AG04450 (cell line): ENCODE measurements at regions not wholly inside any gene's neighbourhood (a gene's known extent, or its start where the extent isn't known, plus 50 kb on each side); places are given as distances from the start of the nearest gene placed in this dataset.

Experiments used
- CTCF ChIA-PET: fragments of 300-600, 350-600 bp; formaldehyde crosslinking; extraction: SDS; loops from one replicate; lab custom pipeline; 2022; ENCODE audit warnings: antibody characterized with exemption, inconsistent platforms; lab: Charles Lee
- POLR2A ChIA-PET: fragments of 350-600 bp; formaldehyde crosslinking; extraction: SDS; loops from one replicate; lab custom pipeline; 2021; ENCODE audit warnings: antibody characterized with exemption, inconsistent platforms; lab: Yijun Ruan, JAX
- DNase-seq: peaks from one replicate; pipeline ENCODE4 v3.0.0-alpha.2; 2011; ENCODE audit warnings: low read depth, low spot score
- H3K27ac ChIP-seq: one replicate; pipeline ENCODE4 v1.5.1; 2012; ENCODE audit warnings: low read depth, low read length, control low read depth
- H3K27me3 ChIP-seq: one replicate; pipeline ENCODE4 v1.6.0; 2012; ENCODE audit warnings: low read length; ENCODE audit not compliant: control insufficient read depth, insufficient read depth
- H3K4me3 ChIP-seq: 2 replicates; pipeline ENCODE4 v1.5.1; 2011; ENCODE audit warnings: mild to moderate bottlenecking, low read depth, low read length, control low read depth
- H3K9me3 ChIP-seq: 2 replicates; pipeline ENCODE4 v1.5.1; 2012; ENCODE audit warnings: low read length; ENCODE audit not compliant: control insufficient read depth, insufficient read depth
- CTCF ChIP-seq: IDR thresholded peaks from 2 replicates; pipeline ENCODE4 v1.5.1; 2011; ENCODE audit warnings: low read depth, low read length, control low read depth, inconsistent platforms

- Histone ChIP-seq H3K4me3 (no peak overlapping the region), H3K9me3 (no peaks in the 10 kb centered on the region), H3K27me3 (no peaks in the 10 kb centered on the region), H3K27ac (no peak overlapping the region)
- DNase-seq, result no peak
- ChIA-PET CTCF (no interaction called here), POLR2A (no interaction called here)
- no peak for TF ChIP-seq CTCF
Observed at GRCh38 chr5:99314721-99315120, 385.9 kb upstream of the CHD1 start.

DNA sequence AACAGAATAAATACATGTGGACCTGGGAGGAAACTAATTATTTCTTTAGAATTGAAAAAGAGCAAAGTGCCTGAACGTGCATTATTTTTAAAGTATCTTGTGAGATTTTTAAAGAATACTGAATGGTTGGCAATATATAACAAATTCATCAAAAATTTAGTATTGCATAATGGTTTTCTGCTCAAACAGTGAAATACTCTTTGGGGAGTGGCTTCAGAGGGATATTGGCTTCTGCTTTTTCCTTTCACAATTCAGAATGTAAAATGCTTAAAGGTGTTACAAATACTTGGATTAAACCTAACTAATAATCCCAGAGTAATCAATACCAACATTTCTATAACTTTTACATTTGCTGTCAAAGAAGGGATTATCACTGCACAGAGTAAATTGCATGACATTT is 379.3 kb upstream of the CHD1 start:
- Histone ChIP-seq H3K27ac (no peak overlapping the region), H3K9me3 (no peaks in the 10 kb centered on the region), H3K4me3 (no peak overlapping the region), H3K27me3 (no peaks in the 10 kb centered on the region)
- DNase-seq, result no peak
- CTCF ChIA-PET, result no interaction called here
- TF ChIP-seq CTCF, result no peak
- POLR2A ChIA-PET, result no interaction called here

- Histone ChIP-seq H3K27ac (no peak overlapping the region), H3K9me3 (no peaks in the 10 kb centered on the region), H3K27me3 (no peaks in the 10 kb centered on the region), H3K4me3 (no peak overlapping the region)
- ChIA-PET CTCF (no interaction called here), POLR2A (no interaction called here)
- DNase-seq, result no peak
- TF ChIP-seq CTCF, result no peak
Observed at GRCh38 chr5:99305045-99305580, 376.3 kb upstream of the CHD1 start.

- CTCF ChIA-PET, result no interaction called here
- no peak overlapping the region for H3K4me3 ChIP-seq
- no peak for TF ChIP-seq CTCF
Observed at GRCh38 chr5:99285606-99286005, 356.8 kb upstream of the CHD1 start.

GRCh38 chr5:99275128-99275527 is 346.3 kb upstream of the CHD1 start:
- no peak overlapping the region for H3K27ac ChIP-seq
- H3K27me3 ChIP-seq, result no peaks in the 10 kb centered on the region
- CTCF ChIA-PET, result no interaction called here
- no peak for TF ChIP-seq CTCF
- no peak for DNase-seq
- POLR2A ChIA-PET, result no interaction called here
- peaks cover 4% of the 10 kb centered on the region for H3K9me3 ChIP-seq
- H3K4me3 ChIP-seq, result no peak overlapping the region

More at GRCh38 chr5:99285606-99286005, 356.8 kb upstream of the CHD1 start:
- no peak for DNase-seq
- H3K27me3 ChIP-seq, result no peaks in the 10 kb centered on the region
- H3K27ac ChIP-seq, result no peak overlapping the region
- POLR2A ChIA-PET, result no interaction called here
- no peaks in the 10 kb centered on the region for H3K9me3 ChIP-seq
